HG03354 (cell line): ENCODE measurements at regions not wholly inside any gene's neighbourhood (a gene's known extent, or its start where the extent isn't known, plus 50 kb on each side); places are given as distances from the start of the nearest gene placed in this dataset.
"Not testable (repeated sequence)": the region's sequence is repeated elsewhere in the genome, so short reads cannot be mapped to it uniquely, and the experiment has no call there.

Source experiments
- ATAC-seq: cut with Tn5 transposase; IDR thresholded peaks from one replicate; pipeline ENCODE4 v1.9.1; 2021; ENCODE audit warnings: mild to moderate bottlenecking; ENCODE audit not compliant: unreplicated experiment, poor library complexity, severe bottlenecking

- ATAC-seq = not testable (repeated sequence)
These were observed 126.8 kb upstream of the STK17B start for GRCh38 chr2:196298106-196298723.

GRCh38 chr2:196307775-196308305, 136.5 kb upstream of the STK17B start:
- ATAC-seq = no peak

GRCh38 chr2:196309691-196310090, 138.3 kb upstream of the STK17B start:
- ATAC-seq = no peak

GRCh38 chr2:196314157-196314556, 142.8 kb upstream of the STK17B start:
- no peak for ATAC-seq

GRCh38 chr2:196314780-196315179, 143.4 kb upstream of the STK17B start:
- no peak for ATAC-seq

- no peak for ATAC-seq
These were observed 144.1 kb upstream of the STK17B start for GRCh38 chr2:196315388-196316049.

GRCh38 chr2:196316050-196316430, 144.7 kb upstream of the STK17B start:
- no peak for ATAC-seq

GRCh38 chr2:196318517-196319377, 147.4 kb upstream of the STK17B start:
- ATAC-seq = no peak

- no peak for ATAC-seq
These were observed 151.8 kb upstream of the STK17B start for GRCh38 chr2:196322973-196323810.

GRCh38 chr2:196324211-196324610, 152.8 kb upstream of the STK17B start:
- no peak for ATAC-seq

- no peak for ATAC-seq
These were observed 156.8 kb upstream of the STK17B start for GRCh38 chr2:196328088-196328680.

- ATAC-seq = no peak
These were observed 158.6 kb upstream of the STK17B start for GRCh38 chr2:196329959-196330358.

GRCh38 chr2:196330645-196331044, 159.3 kb upstream of the STK17B start:
- no peak for ATAC-seq

- ATAC-seq = no peak
These were observed 159.8 kb upstream of the STK17B start for GRCh38 chr2:196331143-196331542.

GRCh38 chr2:196331851-196332250, 160.5 kb upstream of the STK17B start:
- ATAC-seq = no peak

GRCh38 chr2:196333397-196333796, 162.0 kb upstream of the STK17B start:
- ATAC-seq = no peak

GRCh38 chr2:196334710-196335109, 163.3 kb upstream of the STK17B start:
- no peak for ATAC-seq

GRCh38 chr2:196335221-196335634, 163.8 kb upstream of the STK17B start:
- no peak for ATAC-seq

- no peak for ATAC-seq
These were observed 164.8 kb upstream of the STK17B start for GRCh38 chr2:196336207-196336606.
